CD4-positive, CD25-positive, alpha-beta regulatory T cell (primary cell): ENCODE measurements at regions not wholly inside any gene's neighbourhood (a gene's known extent, or its start where the extent isn't known, plus 50 kb on each side); places are given as distances from the start of the nearest gene placed in this dataset.

Experiments
- ATAC-seq, 2 donors: fragments of 150-1000 bp; cut with Tn5 transposase; one replicate each; pipeline ENCODE4 v1.10.0; 2021; ENCODE audit warnings: low read depth in 2 of 2, moderate number of reproducible peaks in 2 of 2, moderate library complexity in 1 of 2
- DNase-seq, 3 donors: peaks; one replicate each; pipeline versions ENCODE4 v3.0.0 to v3.0.0-alpha.2; 2012 to 2022; ENCODE audit warnings: mixed read lengths in 1 of 3
- H3K27ac ChIP-seq: one replicate; pipeline ENCODE4 v1.7.0; 2013; ENCODE audit warnings: mild to moderate bottlenecking, low read length; ENCODE audit not compliant: insufficient read depth, poor library complexity, severe bottlenecking
- H3K27me3 ChIP-seq: one replicate; pipeline ENCODE4 v1.7.0; 2013; ENCODE audit warnings: low read length; ENCODE audit not compliant: control insufficient read depth, insufficient read depth
- H3K36me3 ChIP-seq: one replicate; pipeline ENCODE4 v1.7.0; 2013; ENCODE audit warnings: mild to moderate bottlenecking, low read length, moderate library complexity; ENCODE audit not compliant: control insufficient read depth, insufficient read depth
- H3K4me1 ChIP-seq: 2 replicates; pipeline ENCODE4 v1.7.0; 2013; ENCODE audit warnings: mild to moderate bottlenecking, low read length; ENCODE audit not compliant: insufficient read depth, control insufficient read depth, poor library complexity, severe bottlenecking
- H3K4me3 ChIP-seq: one replicate; pipeline ENCODE4 v1.7.0; 2013; ENCODE audit warnings: low read depth, mild to moderate bottlenecking, low read length, moderate library complexity
- H3K9me3 ChIP-seq, 2 experiments: 1 replicate in 1 of 2; 2 replicates in 1 of 2; pipeline ENCODE4 v1.7.0; 2013; ENCODE audit warnings: low read length in 2 of 2, mild to moderate bottlenecking in 1 of 2, moderate library complexity in 1 of 2; ENCODE audit not compliant: control insufficient read depth in 2 of 2
- H3K27ac Mint-ChIP-seq, 3 donors: one replicate each; pipeline ENCODE4 v1.8.0; 2020 to 2022; ENCODE audit warnings: mild to moderate bottlenecking in 3 of 3, mixed read lengths in 3 of 3, moderate library complexity in 2 of 3
- H3K27me3 Mint-ChIP-seq: one replicate; pipeline ENCODE4 v1.8.0; 2022; ENCODE audit warnings: mild to moderate bottlenecking, mixed read lengths
- H3K36me3 Mint-ChIP-seq: one replicate; pipeline ENCODE4 v1.8.0; 2020; ENCODE audit warnings: mixed read lengths
- H3K4me1 Mint-ChIP-seq, 4 donors: one replicate each; pipeline ENCODE4 v1.8.0; 2020 to 2022; ENCODE audit warnings: mixed read lengths in 4 of 4, mild to moderate bottlenecking in 1 of 4
- H3K4me3 Mint-ChIP-seq, 4 donors: one replicate each; pipeline ENCODE4 v1.8.0; 2020 to 2022; ENCODE audit warnings: mild to moderate bottlenecking in 4 of 4, mixed read lengths in 4 of 4, moderate library complexity in 3 of 4
- H3K9me3 Mint-ChIP-seq, 7 donors: one replicate each; pipeline ENCODE4 v1.8.0; 2020 to 2022; ENCODE audit warnings: mixed read lengths in 7 of 7, mild to moderate bottlenecking in 3 of 7, moderate library complexity in 2 of 7

DNA sequence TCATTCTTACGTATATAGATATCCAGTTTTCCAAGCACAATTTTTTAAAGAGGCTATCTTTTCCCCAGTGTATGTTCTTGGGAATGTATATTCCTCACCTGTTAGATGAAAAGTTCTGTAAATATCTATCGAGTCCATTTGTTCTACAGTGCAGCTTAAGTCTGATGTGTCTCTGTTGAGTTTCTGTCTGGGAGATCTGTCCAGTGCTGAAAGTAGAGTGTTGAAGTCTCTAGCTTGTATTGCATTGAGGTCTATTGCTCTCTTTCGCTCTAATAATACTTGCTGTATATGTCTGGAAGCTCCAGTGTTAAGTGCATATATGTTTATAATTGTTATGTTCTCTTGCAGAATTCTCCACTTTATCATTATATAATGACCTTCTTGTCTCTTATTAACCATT lies 373.1 kb downstream of the PPARGC1A start:
- ATAC-seq, result no peak

GRCh38 chr4:23504083-23504482 lies 385.8 kb downstream of the PPARGC1A start:
- H3K36me3 Mint-ChIP-seq, result no peaks in the 10 kb centered on the region
- Histone ChIP-seq H3K9me3 (no peaks in the 10 kb centered on the region), H3K4me3 (no peak overlapping the region), H3K27ac (no peak overlapping the region), H3K36me3 (no peaks in the 10 kb centered on the region), H3K4me1 (no peaks in the 10 kb centered on the region), H3K27me3 (no peaks in the 10 kb centered on the region)
- H3K27ac Mint-ChIP-seq, result no peak overlapping the region
- H3K27me3 Mint-ChIP-seq, result no peaks in the 10 kb centered on the region
- no peak for ATAC-seq
- peaks cover 1 to 7% (median 3%) of the 10 kb centered on the region in 7 donors for H3K9me3 Mint-ChIP-seq
- H3K4me1 Mint-ChIP-seq, result no peaks in the 10 kb centered on the region
- no peak for DNase-seq
- H3K4me3 Mint-ChIP-seq, result no peak overlapping the region

More for the DNA sequence above, 373.1 kb downstream of the PPARGC1A start:
- peaks cover 2 to 24% (median 5%) of the 10 kb centered on the region in 7 donors for H3K9me3 Mint-ChIP-seq
- no peaks in the 10 kb centered on the region for H3K4me1 Mint-ChIP-seq
- H3K27me3 Mint-ChIP-seq, result no peaks in the 10 kb centered on the region
- Histone ChIP-seq H3K27ac (no peak overlapping the region), H3K4me3 (no peak overlapping the region), H3K4me1 (no peaks in the 10 kb centered on the region), H3K27me3 (no peaks in the 10 kb centered on the region), H3K9me3 (no peaks in the 10 kb centered on the region), H3K36me3 (no peaks in the 10 kb centered on the region)
- no peak for DNase-seq
- no peak overlapping the region for H3K4me3 Mint-ChIP-seq
- H3K36me3 Mint-ChIP-seq, result no peaks in the 10 kb centered on the region
- H3K27ac Mint-ChIP-seq, result no peak overlapping the region

DNA sequence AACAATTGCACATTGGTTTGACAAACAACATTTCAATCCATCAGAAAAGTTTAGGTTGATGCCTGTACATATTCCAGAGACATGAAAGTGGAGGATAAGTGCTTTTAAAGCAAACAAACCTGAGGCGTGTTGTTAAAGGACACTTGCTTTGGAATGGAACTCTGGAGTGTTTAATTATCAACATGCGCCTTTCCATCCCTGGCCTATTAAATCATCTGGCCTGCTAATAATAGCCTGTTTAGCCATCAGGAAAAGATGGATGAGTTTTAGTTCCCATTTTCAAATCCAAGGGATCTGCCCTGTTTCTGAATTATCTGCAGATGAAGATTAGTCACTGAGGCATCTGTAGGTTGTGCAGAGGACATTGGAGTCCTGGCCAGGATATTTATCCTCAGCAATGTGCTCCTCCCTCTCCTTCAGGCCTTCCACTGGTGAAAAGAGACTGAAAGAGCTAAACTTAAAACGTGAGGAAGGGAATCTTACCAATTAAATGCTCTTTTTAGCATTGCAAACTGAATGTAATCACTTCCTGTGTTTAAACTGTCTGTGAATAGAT lies 388.9 kb downstream of the PPARGC1A start:
- Mint-ChIP-seq H3K9me3 (peaks cover 0 to 13% (median 5%) of the 10 kb centered on the region in 7 donors), H3K36me3 (no peaks in the 10 kb centered on the region), H3K4me3 (no peak overlapping the region), H3K27ac (no peak overlapping the region), H3K4me1 (no peaks in the 10 kb centered on the region), H3K27me3 (no peaks in the 10 kb centered on the region)
- ATAC-seq (no peak), DNase-seq (no peak)
- Histone ChIP-seq H3K4me3 (no peak overlapping the region), H3K36me3 (no peaks in the 10 kb centered on the region), H3K27me3 (no peaks in the 10 kb centered on the region), H3K9me3 (peaks cover 3 to 6% of the 10 kb centered on the region in 2 experiments), H3K4me1 (no peaks in the 10 kb centered on the region), H3K27ac (no peak overlapping the region)

DNA sequence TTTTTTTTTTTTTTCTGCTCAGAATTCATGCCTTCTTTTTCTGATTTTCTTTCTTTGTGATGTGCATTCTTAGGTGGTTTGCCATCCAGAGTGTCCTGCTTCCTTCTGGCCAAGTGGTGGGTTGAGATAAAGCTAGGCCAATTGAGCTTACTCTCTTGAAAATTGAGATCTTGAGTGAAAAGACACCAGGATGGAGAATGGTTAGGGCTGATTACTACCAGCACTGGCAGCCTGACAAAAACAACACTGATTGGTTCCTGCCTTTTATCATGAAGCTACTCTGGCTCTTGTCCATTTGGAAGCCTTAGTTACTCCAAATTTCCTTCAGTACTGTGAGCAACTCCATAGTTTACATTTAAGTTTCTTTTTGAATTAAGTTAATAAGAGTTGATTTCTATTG lies 404.0 kb downstream of the PPARGC1A start:
- no peak overlapping the region for H3K27ac Mint-ChIP-seq
- no peaks in the 10 kb centered on the region for H3K4me1 Mint-ChIP-seq
- no peaks in the 10 kb centered on the region for H3K4me1 ChIP-seq
- ATAC-seq (no peak), DNase-seq (no peak)
- H3K9me3 Mint-ChIP-seq, result peaks cover 0 to 5% (median 2%) of the 10 kb centered on the region in 7 donors
- no peak overlapping the region for H3K27ac ChIP-seq
- no peaks in the 10 kb centered on the region for H3K36me3 Mint-ChIP-seq
- no peaks in the 10 kb centered on the region for H3K27me3 ChIP-seq
- H3K9me3 ChIP-seq, result no peaks in the 10 kb centered on the region
- no peak overlapping the region for H3K4me3 Mint-ChIP-seq
- H3K36me3 ChIP-seq, result no peaks in the 10 kb centered on the region
- H3K4me3 ChIP-seq, result no peak overlapping the region
- H3K27me3 Mint-ChIP-seq, result no peaks in the 10 kb centered on the region

- H3K36me3 Mint-ChIP-seq, result no peaks in the 10 kb centered on the region
- ATAC-seq (no peak), DNase-seq (no peak)
- no peaks in the 10 kb centered on the region for H3K27me3 ChIP-seq
- H3K27me3 Mint-ChIP-seq, result no peaks in the 10 kb centered on the region
- H3K4me3 Mint-ChIP-seq, result no peak overlapping the region
- peaks cover 0 to 5% (median 3%) of the 10 kb centered on the region in 7 donors for H3K9me3 Mint-ChIP-seq
- H3K4me3 ChIP-seq, result no peak overlapping the region
- no peaks in the 10 kb centered on the region for H3K4me1 ChIP-seq
- no peak overlapping the region for H3K27ac ChIP-seq
- H3K27ac Mint-ChIP-seq, result no peak overlapping the region
- H3K36me3 ChIP-seq, result no peaks in the 10 kb centered on the region
- H3K9me3 ChIP-seq, result no peaks in the 10 kb centered on the region
- H3K4me1 Mint-ChIP-seq, result no peaks in the 10 kb centered on the region
Observed at GRCh38 chr4:23484689-23485088, 405.2 kb downstream of the PPARGC1A start.

DNA sequence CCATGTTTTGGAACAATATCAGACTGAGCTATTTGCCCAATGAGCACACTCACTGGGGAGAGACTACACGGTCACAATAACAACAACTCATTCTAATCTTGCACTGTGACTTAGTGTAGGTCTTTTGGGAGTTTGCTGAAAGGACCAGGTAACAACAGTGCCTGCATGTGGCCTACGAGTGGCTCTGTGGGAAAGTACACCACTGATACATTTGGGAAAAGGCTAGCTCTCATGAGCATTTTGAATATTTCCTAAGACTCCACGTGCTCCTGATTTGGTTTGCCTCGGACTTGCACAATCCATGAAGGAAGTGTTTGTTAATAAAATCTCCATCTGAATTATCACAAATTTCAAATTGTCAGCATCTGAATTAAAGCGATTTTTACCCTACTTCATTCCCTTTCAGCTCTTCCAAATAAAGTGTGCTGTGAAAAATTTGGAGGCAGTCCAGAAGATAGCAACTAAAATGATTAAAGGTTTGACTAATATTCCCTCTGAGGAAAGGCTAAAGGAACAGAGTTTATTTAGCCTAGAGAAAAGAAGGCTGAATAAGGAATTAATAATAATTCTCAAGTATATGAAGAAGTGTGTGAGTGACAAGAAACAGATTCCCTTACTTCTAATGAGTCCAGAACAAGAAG lies 406.4 kb downstream of the PPARGC1A start:
- ATAC-seq (no peak), DNase-seq (no peak)
- Histone ChIP-seq H3K36me3 (no peaks in the 10 kb centered on the region), H3K27me3 (no peaks in the 10 kb centered on the region), H3K4me1 (no peaks in the 10 kb centered on the region), H3K4me3 (no peak overlapping the region), H3K9me3 (no peaks in the 10 kb centered on the region), H3K27ac (no peak overlapping the region)
- Mint-ChIP-seq H3K4me1 (no peaks in the 10 kb centered on the region), H3K9me3 (peaks cover 0 to 5% (median 2%) of the 10 kb centered on the region in 7 donors), H3K4me3 (no peak overlapping the region), H3K27me3 (no peaks in the 10 kb centered on the region), H3K27ac (no peak overlapping the region), H3K36me3 (no peaks in the 10 kb centered on the region)

DNA sequence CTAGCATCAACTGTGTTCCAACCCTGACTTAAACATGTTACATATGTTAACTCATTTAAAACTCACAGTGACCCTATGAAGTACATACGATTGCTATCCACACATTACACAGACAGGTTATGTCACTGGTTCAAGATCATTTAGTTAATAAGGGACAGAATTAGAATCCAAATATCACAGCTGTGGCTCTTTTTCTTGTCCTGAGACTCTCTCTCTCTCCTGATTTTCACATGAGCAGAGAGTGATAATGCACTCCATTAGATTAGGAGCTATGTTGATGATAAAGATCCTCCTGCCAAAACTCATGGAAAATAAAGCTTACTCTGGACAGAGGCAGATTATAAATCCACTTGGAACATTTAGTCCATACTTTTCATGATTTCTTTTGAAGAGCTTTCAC lies 408.3 kb downstream of the PPARGC1A start:
- H3K36me3 Mint-ChIP-seq, result no peaks in the 10 kb centered on the region
- Histone ChIP-seq H3K27ac (no peak overlapping the region), H3K4me1 (no peaks in the 10 kb centered on the region), H3K27me3 (no peaks in the 10 kb centered on the region), H3K36me3 (no peaks in the 10 kb centered on the region), H3K4me3 (no peak overlapping the region), H3K9me3 (no peaks in the 10 kb centered on the region)
- peaks cover 0 to 8% (median 2%) of the 10 kb centered on the region in 7 donors for H3K9me3 Mint-ChIP-seq
- H3K4me3 Mint-ChIP-seq, result no peak overlapping the region
- ATAC-seq (no peak), DNase-seq (no peak)
- no peak overlapping the region for H3K27ac Mint-ChIP-seq
- H3K4me1 Mint-ChIP-seq, result no peaks in the 10 kb centered on the region
- no peaks in the 10 kb centered on the region for H3K27me3 Mint-ChIP-seq

- DNase-seq (no peak), ATAC-seq (no peak)
- Histone ChIP-seq H3K9me3 (no peaks in the 10 kb centered on the region), H3K27me3 (no peaks in the 10 kb centered on the region), H3K36me3 (no peaks in the 10 kb centered on the region), H3K4me3 (no peak overlapping the region), H3K4me1 (no peaks in the 10 kb centered on the region), H3K27ac (no peak overlapping the region)
- Mint-ChIP-seq H3K27ac (no peak overlapping the region), H3K4me1 (no peaks in the 10 kb centered on the region), H3K9me3 (peaks cover 0 to 6% (median 2%) of the 10 kb centered on the region in 7 donors), H3K36me3 (no peaks in the 10 kb centered on the region), H3K27me3 (no peaks in the 10 kb centered on the region), H3K4me3 (no peak overlapping the region)
Observed at GRCh38 chr4:23477905-23478304, 411.9 kb downstream of the PPARGC1A start.
